ENCODE measurements at regions not wholly inside any gene's neighbourhood (a gene's known extent, or its start where the extent isn't known, plus 50 kb on each side); places are given as distances from the start of the nearest gene placed in this dataset.
"Not testable (repeated sequence)": the region's sequence is repeated elsewhere in the genome, so short reads cannot be mapped to it uniquely, and the experiment has no call there.

- no peak for DNase-seq
Observed at GRCh38 chr12:25686351-25686750, 133.3 kb upstream of the LMNTD1 start.

GRCh38 chr12:25687226-25687625 is 134.1 kb upstream of the LMNTD1 start:
- DNase-seq = no peak

GRCh38 chr12:25688851-25689250 is 135.8 kb upstream of the LMNTD1 start:
- DNase-seq = not testable (repeated sequence)

DNA sequence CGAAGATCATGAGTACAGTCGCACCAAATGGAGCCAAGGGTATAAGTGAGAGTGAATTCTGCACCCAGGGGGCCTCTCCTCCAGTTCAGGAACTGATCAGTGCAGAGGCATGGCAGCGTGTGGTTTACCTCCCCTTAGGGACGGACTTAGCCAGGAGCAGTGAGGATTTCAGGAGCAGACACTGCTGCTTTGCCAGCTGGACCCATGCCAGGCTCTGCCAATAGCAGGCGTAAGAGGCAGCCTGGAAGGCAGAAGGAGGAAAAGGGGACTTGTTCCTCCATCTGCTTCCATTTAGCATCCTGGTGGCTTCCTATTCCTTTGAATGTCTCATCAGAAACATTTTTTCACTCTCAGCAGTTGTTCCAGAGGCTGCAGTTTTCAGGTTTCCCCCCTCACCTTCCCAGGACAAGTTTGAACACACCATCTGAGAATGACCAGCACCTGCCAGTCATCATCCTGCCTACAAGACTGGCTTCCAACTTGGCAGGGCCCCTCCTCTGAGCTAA is 137.0 kb upstream of the LMNTD1 start:
- DNase-seq = peak; percentile 14

DNA sequence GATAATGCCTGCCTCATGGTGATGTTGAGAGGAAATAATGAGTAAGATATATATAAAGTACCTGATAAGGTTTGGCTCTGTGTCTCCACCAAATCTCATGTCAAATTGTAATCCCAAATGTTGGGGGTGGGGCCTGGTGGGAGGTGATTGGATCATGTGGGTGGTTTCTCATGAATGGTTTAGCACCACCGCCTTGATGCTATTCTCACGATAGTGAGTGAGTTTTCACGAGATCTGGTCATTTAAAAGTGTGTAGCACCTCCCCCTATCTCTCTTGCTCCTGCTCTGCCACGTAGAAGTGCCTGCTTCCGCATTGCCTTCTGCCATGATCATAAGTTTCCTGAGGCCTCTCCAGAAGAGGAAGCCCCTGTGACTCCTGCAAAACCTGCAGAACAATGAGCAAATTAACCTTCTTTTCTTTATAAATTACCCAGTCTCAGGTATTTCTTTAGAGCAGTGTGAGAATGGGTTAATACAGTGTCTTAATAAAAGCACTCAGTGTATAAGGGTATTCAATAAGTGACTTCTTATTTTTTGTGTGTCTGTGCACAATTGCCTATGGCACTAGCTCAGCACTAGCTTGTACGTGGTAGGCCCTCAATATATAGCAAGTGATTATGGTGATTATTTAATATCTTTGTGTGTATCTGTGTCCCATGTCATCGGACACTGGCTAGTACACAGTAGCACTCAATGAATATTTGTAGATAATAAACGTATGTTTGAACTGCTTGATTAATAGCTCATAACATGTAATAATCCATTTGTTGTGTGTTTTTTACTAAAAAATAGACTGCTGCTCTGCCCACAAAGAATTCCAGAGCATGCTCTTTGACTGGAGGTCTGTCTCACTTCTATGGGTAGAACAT is 138.1 kb upstream of the LMNTD1 start:
- no peak for DNase-seq

- no peak for DNase-seq
Observed at GRCh38 chr12:25691865-25692114, 138.7 kb upstream of the LMNTD1 start.

GRCh38 chr12:25692115-25693035 is 139.3 kb upstream of the LMNTD1 start:
- DNase-seq = no peak

- no peak for DNase-seq
Observed at GRCh38 chr12:25694072-25694471, 141.0 kb upstream of the LMNTD1 start.

- DNase-seq = no peak
Observed at GRCh38 chr12:25695574-25695973, 142.5 kb upstream of the LMNTD1 start.

DNA sequence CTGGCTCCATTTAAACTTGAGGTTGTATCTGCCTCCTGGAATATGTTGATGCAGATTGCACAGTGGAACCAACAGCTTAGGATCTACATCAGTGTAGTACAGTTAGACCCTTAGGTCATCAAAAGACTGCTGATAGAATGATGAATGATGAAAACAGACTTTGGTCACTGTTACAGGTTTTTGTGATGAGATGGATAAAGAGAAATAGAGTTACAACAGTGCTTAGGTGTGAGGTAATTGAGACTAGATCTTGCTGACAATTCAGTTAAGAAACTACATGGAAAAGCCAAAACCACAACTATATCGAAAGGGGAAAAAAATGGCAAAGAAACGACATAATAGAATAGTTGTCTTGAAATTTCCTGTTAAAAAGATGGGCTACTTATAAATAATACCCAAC is 145.7 kb upstream of the LMNTD1 start:
- DNase-seq = no peak

GRCh38 chr12:25699454-25699853 is 146.4 kb upstream of the LMNTD1 start:
- no peak for DNase-seq

GRCh38 chr12:25701290-25701689 is 148.2 kb upstream of the LMNTD1 start:
- no peak for DNase-seq

DNA sequence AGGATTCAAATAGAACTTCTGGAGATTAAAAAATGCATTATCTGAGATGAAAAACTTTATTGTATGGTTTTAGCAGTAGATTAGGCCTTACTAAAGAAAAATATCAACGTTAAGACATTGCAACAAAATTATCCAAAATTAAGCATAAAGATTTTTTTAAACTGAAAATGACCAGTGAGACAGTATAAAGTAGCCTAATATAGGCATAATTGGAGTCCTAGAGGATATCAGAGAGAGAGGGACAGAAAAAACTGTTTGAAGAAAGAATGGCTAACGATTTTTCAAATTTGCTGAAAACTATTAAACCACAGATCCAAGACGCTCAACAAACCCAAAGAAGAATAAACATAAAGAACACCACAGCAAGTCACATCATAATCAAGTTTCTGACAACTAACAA is 149.5 kb upstream of the LMNTD1 start:
- no peak for DNase-seq

GRCh38 chr12:25705261-25705660 is 152.2 kb upstream of the LMNTD1 start:
- no peak for DNase-seq

- not testable (repeated sequence) for DNase-seq
Observed at GRCh38 chr12:25706646-25707045, 153.6 kb upstream of the LMNTD1 start.

- DNase-seq = no peak
Observed at GRCh38 chr12:25707056-25707455, 154.0 kb upstream of the LMNTD1 start.

DNA sequence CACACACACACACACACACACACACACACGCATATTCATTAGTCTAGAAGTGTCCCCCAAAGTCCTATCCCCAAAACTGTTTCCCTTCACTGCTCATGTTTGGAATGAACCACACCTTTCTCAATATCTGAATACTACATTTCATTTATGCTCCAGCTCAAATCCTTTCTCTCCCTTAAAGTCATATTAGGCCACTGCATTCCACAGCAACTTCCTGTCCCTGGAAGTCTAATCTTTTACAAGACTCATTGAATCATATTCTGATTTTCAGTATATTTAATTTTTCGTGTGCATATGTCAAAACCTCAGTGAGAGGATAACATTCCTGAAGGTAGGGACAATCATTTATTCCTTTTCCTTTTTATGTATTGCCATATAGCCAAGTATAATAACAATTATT is 155.6 kb upstream of the LMNTD1 start:
- DNase-seq = no peak

- DNase-seq = no peak
Observed at GRCh38 chr12:25710128-25710527, 157.0 kb upstream of the LMNTD1 start.

GRCh38 chr12:25710938-25711605 is 158.0 kb upstream of the LMNTD1 start:
- not testable (repeated sequence) for DNase-seq

DNA sequence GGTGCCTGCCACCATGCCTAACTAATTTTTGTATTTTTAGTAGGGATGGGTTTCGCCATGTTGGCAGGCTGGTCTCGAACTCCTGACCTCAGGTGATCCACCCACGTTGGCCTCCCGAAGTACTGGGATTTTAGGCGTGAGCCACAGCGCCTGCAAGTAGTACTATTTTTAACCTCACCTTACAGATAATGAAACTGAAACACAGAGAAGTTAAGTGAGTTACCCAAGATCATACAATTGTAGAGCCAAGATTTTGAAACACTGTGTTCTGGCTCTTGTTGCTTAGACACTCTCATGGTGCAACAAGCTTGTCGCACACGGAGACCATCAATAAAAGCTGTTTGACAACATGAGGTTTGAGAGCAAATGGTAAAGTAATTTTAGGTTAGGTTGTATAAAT is 159.1 kb upstream of the LMNTD1 start:
- no peak for DNase-seq

- no peak for DNase-seq
Observed at GRCh38 chr12:25713264-25713663, 160.2 kb upstream of the LMNTD1 start.

- no peak for DNase-seq
Observed at GRCh38 chr12:25714198-25714984, 161.3 kb upstream of the LMNTD1 start.

GRCh38 chr12:25715102-25715501 is 162.0 kb upstream of the LMNTD1 start:
- DNase-seq = no peak
